ENCODE measurements at regions not wholly inside any gene's neighbourhood (a gene's known extent, or its start where the extent isn't known, plus 50 kb on each side); places are given as distances from the start of the nearest gene placed in this dataset.
A peak's percentile ranks its signal among the peaks of the same experiment; 100 is the strongest.

- DNase-seq (ENCODE audit: low spot score, unreplicated experiment), result no peak
- H3K36me3 Mint-ChIP-seq (ENCODE audit: insufficient read depth), result no peaks in the 10 kb centered on the region
- H3K4me1 Mint-ChIP-seq (ENCODE audit: low read depth), result no peaks in the 10 kb centered on the region
- H3K9me3 Mint-ChIP-seq (ENCODE audit: low read depth), result no peaks in the 10 kb centered on the region
- H3K27me3 Mint-ChIP-seq, result no peaks in the 10 kb centered on the region
- TF ChIP-seq CTCF (IDR thresholded peaks at IDR 0.05; ENCODE audit: unreplicated experiment), result no peak
- H3K4me3 Mint-ChIP-seq (ENCODE audit: low read depth), result no peak overlapping the region
- H3K27ac Mint-ChIP-seq, result peak overlapping the region; percentile 33
Observed at GRCh38 chr21:17981060-17981740, 162.0 kb upstream of the C21orf91 start.

GRCh38 chr21:17979763-17980162, 160.6 kb upstream of the C21orf91 start:
- TF ChIP-seq CTCF (IDR thresholded peaks at IDR 0.05; ENCODE audit: unreplicated experiment), result no peak
- Mint-ChIP-seq H3K27ac (no peak overlapping the region), H3K36me3 (ENCODE audit: insufficient read depth) (no peaks in the 10 kb centered on the region), H3K27me3 (no peaks in the 10 kb centered on the region), H3K4me3 (ENCODE audit: low read depth) (no peak overlapping the region), H3K9me3 (ENCODE audit: low read depth) (no peaks in the 10 kb centered on the region), H3K4me1 (ENCODE audit: low read depth) (no peaks in the 10 kb centered on the region)
- no peak for DNase-seq (ENCODE audit: low spot score, unreplicated experiment)

- no peaks in the 10 kb centered on the region for H3K27me3 Mint-ChIP-seq
- DNase-seq (ENCODE audit: low spot score, unreplicated experiment), result no peak
- TF ChIP-seq CTCF (IDR thresholded peaks at IDR 0.05; ENCODE audit: unreplicated experiment), result no peak
- no peaks in the 10 kb centered on the region for H3K36me3 Mint-ChIP-seq (ENCODE audit: insufficient read depth)
- no peaks in the 10 kb centered on the region for H3K9me3 Mint-ChIP-seq (ENCODE audit: low read depth)
- H3K4me3 Mint-ChIP-seq (ENCODE audit: low read depth), result no peak overlapping the region
- no peaks in the 10 kb centered on the region for H3K4me1 Mint-ChIP-seq (ENCODE audit: low read depth)
- H3K27ac Mint-ChIP-seq, result no peak overlapping the region
Observed at GRCh38 chr21:17978895-17979294, 159.7 kb upstream of the C21orf91 start.

GRCh38 chr21:17976691-17977090, 157.5 kb upstream of the C21orf91 start:
- Mint-ChIP-seq H3K36me3 (ENCODE audit: insufficient read depth) (no peaks in the 10 kb centered on the region), H3K4me1 (ENCODE audit: low read depth) (no peaks in the 10 kb centered on the region), H3K27ac (no peak overlapping the region), H3K27me3 (no peaks in the 10 kb centered on the region), H3K9me3 (ENCODE audit: low read depth) (no peaks in the 10 kb centered on the region), H3K4me3 (ENCODE audit: low read depth) (no peak overlapping the region)
- no peak for DNase-seq (ENCODE audit: low spot score, unreplicated experiment)
- TF ChIP-seq CTCF (IDR thresholded peaks at IDR 0.05; ENCODE audit: unreplicated experiment), result no peak

GRCh38 chr21:17976139-17976538, 157.0 kb upstream of the C21orf91 start:
- Mint-ChIP-seq H3K27ac (no peak overlapping the region), H3K36me3 (ENCODE audit: insufficient read depth) (no peaks in the 10 kb centered on the region), H3K4me1 (ENCODE audit: low read depth) (no peaks in the 10 kb centered on the region), H3K4me3 (ENCODE audit: low read depth) (no peak overlapping the region), H3K9me3 (ENCODE audit: low read depth) (no peaks in the 10 kb centered on the region), H3K27me3 (no peaks in the 10 kb centered on the region)
- no peak for DNase-seq (ENCODE audit: low spot score, unreplicated experiment)
- TF ChIP-seq CTCF (IDR thresholded peaks at IDR 0.05; ENCODE audit: unreplicated experiment), result no peak
